Vagina (tissue), 2 donors: ENCODE measurements at regions not wholly inside any gene's neighbourhood (a gene's known extent, or its start where the extent isn't known, plus 50 kb on each side); places are given as distances from the start of the nearest gene placed in this dataset.
"Not testable (repeated sequence)": the region's sequence is repeated elsewhere in the genome, so short reads cannot be mapped to it uniquely, and the experiment has no call there.

Experiments
- DNase-seq, 2 donors: peaks; one replicate each; pipeline ENCODE4 v3.0.0-alpha.2; 2017; ENCODE audit errors: extremely low spot score in 2 of 2
- H3K27ac ChIP-seq: fragments of 200-600 bp; sonication (generic); one replicate; pipeline ENCODE4 v1.5.1; 2019
- H3K27me3 ChIP-seq: fragments of 200-600 bp; sonication (generic); one replicate; pipeline ENCODE4 v1.5.1; 2019
- H3K36me3 ChIP-seq, 2 donors: fragments of 200-600 bp; sonication (generic); one replicate each; pipeline ENCODE4 v1.5.1; 2017 to 2019
- H3K4me1 ChIP-seq: fragments of 200-600 bp; sonication (generic); one replicate; pipeline ENCODE4 v1.5.1; 2019
- H3K4me3 ChIP-seq, 2 donors: fragments of 200-600 bp; sonication (generic); 1 replicate in 1 of 2; 2 replicates in 1 of 2; pipeline ENCODE4 v1.5.1; 2016 to 2019
- H3K9me3 ChIP-seq: fragments of 200-600 bp; sonication (generic); one replicate; pipeline ENCODE4 v1.5.1; 2019
- POLR2A ChIP-seq, 2 donors: fragments of 450-650 bp; IDR thresholded peaks; one replicate each; pipeline ENCODE4 v1.6.1; 2017; ENCODE audit warnings: antibody characterized with exemption in 2 of 2, mild to moderate bottlenecking in 2 of 2, moderate library complexity in 2 of 2
- POLR2AphosphoS5 ChIP-seq, 2 donors: sonication (generic); formaldehyde crosslinking; IDR thresholded peaks; one replicate each; pipeline ENCODE4 v1.9.0; 2017; ENCODE audit warnings: antibody characterized with exemption in 2 of 2, mild to moderate bottlenecking in 2 of 2, low read depth in 1 of 2; ENCODE audit not compliant: insufficient read depth in 1 of 2
- intact Hi-C: fragments of 100-400 bp; cut with DNase I; formaldehyde crosslinking; loops from one replicate; pipeline ENCODE4 v1.15.1; 2023
- TF ChIP-seq, protein P1 (sequence below), 3 experiments: fragments of 450-650 bp in 2 of 3; fragments of 200-600 bp in 1 of 3; sonication (generic) in 1 of 3; IDR thresholded peaks; one replicate each; pipeline ENCODE4 v1.5.1; 2017 to 2019; ENCODE audit warnings: antibody characterized with exemption in 3 of 3, mild to moderate bottlenecking in 2 of 3, moderate library complexity in 2 of 3

DNA sequence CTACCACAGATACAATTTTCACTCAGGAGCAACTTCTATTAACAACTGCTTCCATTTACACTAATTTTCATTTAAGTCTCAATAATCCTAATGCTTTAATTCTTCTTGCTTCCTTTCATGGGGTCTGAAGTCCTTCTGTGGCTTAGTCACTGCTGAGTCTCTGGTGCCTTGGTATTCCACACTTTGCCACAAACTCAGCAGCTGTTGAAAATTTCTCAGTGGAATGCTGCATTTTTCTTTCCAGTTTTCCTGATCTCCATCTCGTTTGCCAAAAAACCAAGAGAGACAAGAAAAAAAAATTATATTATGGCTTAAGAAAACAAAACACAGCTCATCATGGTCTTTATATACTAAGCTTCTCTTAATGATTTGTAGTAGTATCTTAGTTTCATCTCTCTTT, 269.2 kb upstream of the AZI2 start:
- Histone ChIP-seq H3K9me3 (no peaks in the 10 kb centered on the region), H3K4me3 (no peak overlapping the region), H3K27ac (no peak overlapping the region), H3K36me3 (no peaks in the 10 kb centered on the region), H3K27me3 (no peaks in the 10 kb centered on the region), H3K4me1 (no peaks in the 10 kb centered on the region)
- intact Hi-C loops, result no loop called here
- TF ChIP-seq, protein P1, sequence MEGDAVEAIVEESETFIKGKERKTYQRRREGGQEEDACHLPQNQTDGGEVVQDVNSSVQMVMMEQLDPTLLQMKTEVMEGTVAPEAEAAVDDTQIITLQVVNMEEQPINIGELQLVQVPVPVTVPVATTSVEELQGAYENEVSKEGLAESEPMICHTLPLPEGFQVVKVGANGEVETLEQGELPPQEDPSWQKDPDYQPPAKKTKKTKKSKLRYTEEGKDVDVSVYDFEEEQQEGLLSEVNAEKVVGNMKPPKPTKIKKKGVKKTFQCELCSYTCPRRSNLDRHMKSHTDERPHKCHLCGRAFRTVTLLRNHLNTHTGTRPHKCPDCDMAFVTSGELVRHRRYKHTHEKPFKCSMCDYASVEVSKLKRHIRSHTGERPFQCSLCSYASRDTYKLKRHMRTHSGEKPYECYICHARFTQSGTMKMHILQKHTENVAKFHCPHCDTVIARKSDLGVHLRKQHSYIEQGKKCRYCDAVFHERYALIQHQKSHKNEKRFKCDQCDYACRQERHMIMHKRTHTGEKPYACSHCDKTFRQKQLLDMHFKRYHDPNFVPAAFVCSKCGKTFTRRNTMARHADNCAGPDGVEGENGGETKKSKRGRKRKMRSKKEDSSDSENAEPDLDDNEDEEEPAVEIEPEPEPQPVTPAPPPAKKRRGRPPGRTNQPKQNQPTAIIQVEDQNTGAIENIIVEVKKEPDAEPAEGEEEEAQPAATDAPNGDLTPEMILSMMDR (IDR thresholded peaks at IDR 0.05), result no peak
- TF ChIP-seq POLR2AphosphoS5 (IDR thresholded peaks at IDR 0.05; ENCODE audit: insufficient read depth in 1 of 2, low read depth in 1 of 2), result no peak
- no peak for TF ChIP-seq POLR2A (IDR thresholded peaks at IDR 0.05)
- no peak for DNase-seq

DNA sequence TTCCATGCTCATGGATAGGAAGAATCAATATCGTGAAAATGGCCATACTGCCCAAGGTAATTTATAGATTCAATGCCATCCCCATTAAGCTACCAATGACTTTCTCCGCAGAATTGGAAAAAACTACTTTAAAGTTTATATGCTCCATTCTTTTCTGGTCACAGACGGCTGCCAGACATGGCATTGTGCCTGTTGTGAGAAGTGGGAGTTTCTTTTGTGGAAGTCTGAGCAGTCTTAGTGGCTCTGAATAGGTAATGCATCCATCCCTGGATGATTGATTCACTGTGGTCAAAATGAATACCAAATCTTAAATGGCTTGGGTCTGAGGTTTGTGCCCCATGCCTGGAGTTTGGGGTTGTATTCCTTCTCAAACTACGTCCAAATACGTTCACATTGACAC, 274.5 kb upstream of the AZI2 start:
- TF ChIP-seq POLR2A (IDR thresholded peaks at IDR 0.05) (no peak), POLR2AphosphoS5 (IDR thresholded peaks at IDR 0.05; ENCODE audit: insufficient read depth in 1 of 2, low read depth in 1 of 2) (no peak)
- TF ChIP-seq, protein P1 (IDR thresholded peaks at IDR 0.05), result no peak
- H3K36me3 ChIP-seq, result no peaks in the 10 kb centered on the region
- H3K9me3 ChIP-seq, result no peaks in the 10 kb centered on the region
- H3K4me1 ChIP-seq, result no peaks in the 10 kb centered on the region
- no peak overlapping the region for H3K27ac ChIP-seq
- no peak overlapping the region for H3K4me3 ChIP-seq
- no peaks in the 10 kb centered on the region for H3K27me3 ChIP-seq
- intact Hi-C loops, result no loop called here
- DNase-seq, result no peak

DNA sequence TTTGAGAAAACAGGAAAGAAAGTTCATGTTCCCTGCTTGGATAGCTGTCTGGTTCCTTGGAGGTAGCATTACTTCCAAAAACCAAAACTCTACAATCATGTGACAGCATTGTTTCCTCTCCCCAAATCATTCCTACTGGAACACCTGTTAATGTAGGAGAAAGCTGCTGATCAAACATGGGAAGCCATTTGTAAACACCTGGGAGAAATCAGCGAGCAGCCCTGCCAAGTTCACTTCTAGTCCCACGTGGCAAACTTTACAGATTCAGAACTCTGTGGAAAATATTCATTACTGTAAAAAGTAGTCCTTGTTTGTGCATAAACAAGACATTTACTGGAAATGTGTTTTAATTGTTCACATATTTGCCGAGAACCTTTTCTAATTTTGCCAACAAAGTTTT, 275.5 kb upstream of the AZI2 start:
- H3K27ac ChIP-seq, result no peak overlapping the region
- no peak for DNase-seq
- no peaks in the 10 kb centered on the region for H3K36me3 ChIP-seq
- no peaks in the 10 kb centered on the region for H3K4me1 ChIP-seq
- H3K27me3 ChIP-seq, result no peaks in the 10 kb centered on the region
- no peaks in the 10 kb centered on the region for H3K9me3 ChIP-seq
- no peak overlapping the region for H3K4me3 ChIP-seq
- TF ChIP-seq, protein P1 (IDR thresholded peaks at IDR 0.05), result no peak
- TF ChIP-seq POLR2AphosphoS5 (IDR thresholded peaks at IDR 0.05; ENCODE audit: insufficient read depth in 1 of 2, low read depth in 1 of 2) (no peak), POLR2A (IDR thresholded peaks at IDR 0.05) (no peak)
- intact Hi-C loops, result no loop called here

DNA sequence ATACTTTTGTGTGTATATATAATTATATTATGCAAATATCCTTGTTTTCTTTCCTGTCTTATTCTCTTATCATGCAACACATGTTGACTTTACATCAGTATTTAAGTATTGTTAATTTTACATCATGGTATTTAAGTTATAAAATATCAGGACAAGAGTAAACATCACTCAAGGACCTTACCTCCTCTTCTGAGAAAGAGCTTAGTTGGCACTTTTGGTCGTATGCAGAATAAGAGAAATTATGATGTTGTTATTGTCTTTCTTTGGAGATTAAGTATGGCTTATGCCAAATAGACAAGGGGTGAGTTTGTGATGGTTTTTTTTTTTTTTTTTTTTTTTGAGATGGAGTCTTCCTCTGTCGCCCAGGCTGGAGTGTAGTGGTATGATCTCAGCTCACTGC, 279.2 kb upstream of the AZI2 start:
- DNase-seq, H3K4me3 ChIP-seq, H3K27ac ChIP-seq, H3K36me3 ChIP-seq, intact Hi-C loops, H3K27me3 ChIP-seq, H3K9me3 ChIP-seq, H3K4me1 ChIP-seq: not testable (repeated sequence)

DNA sequence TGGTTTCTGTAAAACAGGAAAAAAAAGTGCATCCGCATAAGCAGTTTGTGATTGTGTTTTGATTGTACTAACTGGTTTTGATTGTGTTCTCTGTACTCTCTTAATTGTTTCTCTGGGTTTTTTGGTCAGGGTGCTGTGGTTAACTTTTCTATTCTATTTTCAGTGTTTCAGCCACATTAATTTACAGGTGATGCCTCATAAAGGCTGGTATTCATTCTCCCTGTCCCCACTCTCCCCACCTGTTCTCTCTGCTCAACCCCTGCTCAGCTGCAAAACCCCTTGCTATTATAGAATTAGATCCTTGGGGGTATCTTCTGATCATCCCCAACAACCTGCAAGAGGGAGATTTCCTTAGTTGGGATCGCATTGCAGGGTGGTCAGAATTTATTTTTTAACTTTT, 285.4 kb upstream of the AZI2 start:
- TF ChIP-seq, protein P1 (IDR thresholded peaks at IDR 0.05), result no peak
- TF ChIP-seq POLR2A (IDR thresholded peaks at IDR 0.05) (no peak), POLR2AphosphoS5 (IDR thresholded peaks at IDR 0.05; ENCODE audit: insufficient read depth in 1 of 2, low read depth in 1 of 2) (no peak)
- no peaks in the 10 kb centered on the region for H3K9me3 ChIP-seq
- intact Hi-C loops, result no loop called here
- no peak for DNase-seq
- no peaks in the 10 kb centered on the region for H3K36me3 ChIP-seq
- H3K27ac ChIP-seq, result no peak overlapping the region
- H3K4me3 ChIP-seq, result no peak overlapping the region
- H3K27me3 ChIP-seq, result no peaks in the 10 kb centered on the region
- no peaks in the 10 kb centered on the region for H3K4me1 ChIP-seq

DNA sequence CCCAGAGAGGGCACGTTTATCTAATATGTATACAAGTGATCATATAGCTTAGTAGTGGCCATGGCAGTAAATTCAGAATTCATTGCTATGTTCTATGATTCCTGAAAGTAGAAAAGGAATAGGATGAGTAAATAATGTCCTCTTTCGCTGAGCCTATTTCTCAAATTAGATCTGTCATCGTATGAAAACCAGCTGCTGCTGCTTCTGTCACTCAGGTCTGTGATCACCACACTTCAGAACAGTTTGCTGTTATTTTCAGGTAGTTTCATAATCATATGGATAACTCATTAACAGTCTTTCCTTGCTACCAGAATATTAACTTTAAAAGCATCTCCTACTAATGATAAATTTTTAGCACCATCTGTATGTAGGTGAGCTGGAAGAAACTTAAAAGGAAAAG, 289.1 kb upstream of the AZI2 start:
- no peak for TF ChIP-seq POLR2A (IDR thresholded peaks at IDR 0.05)
- TF ChIP-seq POLR2AphosphoS5 (IDR thresholded peaks at IDR 0.05; ENCODE audit: insufficient read depth in 1 of 2, low read depth in 1 of 2), result no peak
- TF ChIP-seq, protein P1 (IDR thresholded peaks at IDR 0.05), result no peak
- no peaks in the 10 kb centered on the region for H3K9me3 ChIP-seq
- no peaks in the 10 kb centered on the region for H3K36me3 ChIP-seq
- no peak overlapping the region for H3K27ac ChIP-seq
- DNase-seq, result no peak
- no peaks in the 10 kb centered on the region for H3K4me1 ChIP-seq
- H3K27me3 ChIP-seq, result no peaks in the 10 kb centered on the region
- no peak overlapping the region for H3K4me3 ChIP-seq
- intact Hi-C loops, result no loop called here
